ENCODE measurements at regions not wholly inside any gene's neighbourhood (a gene's known extent, or its start where the extent isn't known, plus 50 kb on each side); places are given as distances from the start of the nearest gene placed in this dataset.

DNA sequence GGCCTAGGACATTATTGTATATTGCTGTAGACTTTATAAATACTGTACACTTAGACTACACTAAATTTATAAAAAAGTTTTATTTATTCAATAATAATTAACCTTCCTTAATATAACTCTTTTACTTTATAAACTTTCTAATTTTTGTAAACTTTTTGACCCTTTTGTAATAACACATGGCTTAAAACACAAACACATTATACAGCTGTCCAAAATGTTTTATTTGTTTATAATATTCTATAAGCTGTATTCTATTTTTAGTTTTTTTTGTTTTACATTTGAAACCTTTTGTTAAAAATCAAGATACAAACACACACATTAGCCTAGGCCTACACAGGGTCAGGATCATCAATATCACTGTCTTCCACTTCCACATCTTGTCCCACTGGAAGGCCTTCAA, 190.0 kb downstream of the BMP4 start:
- Histone ChIP-seq H3K9me3 (no peaks in the 10 kb centered on the region), H3K4me1 (replicated peaks) (no peaks in the 10 kb centered on the region), H3K4me3 (no peak overlapping the region), H3K36me3 (no peaks in the 10 kb centered on the region), H3K27ac (no peak overlapping the region), H3K27me3 (replicated peaks; ENCODE audit: insufficient read depth) (no peaks in the 10 kb centered on the region)
- TF ChIP-seq, protein P1, sequence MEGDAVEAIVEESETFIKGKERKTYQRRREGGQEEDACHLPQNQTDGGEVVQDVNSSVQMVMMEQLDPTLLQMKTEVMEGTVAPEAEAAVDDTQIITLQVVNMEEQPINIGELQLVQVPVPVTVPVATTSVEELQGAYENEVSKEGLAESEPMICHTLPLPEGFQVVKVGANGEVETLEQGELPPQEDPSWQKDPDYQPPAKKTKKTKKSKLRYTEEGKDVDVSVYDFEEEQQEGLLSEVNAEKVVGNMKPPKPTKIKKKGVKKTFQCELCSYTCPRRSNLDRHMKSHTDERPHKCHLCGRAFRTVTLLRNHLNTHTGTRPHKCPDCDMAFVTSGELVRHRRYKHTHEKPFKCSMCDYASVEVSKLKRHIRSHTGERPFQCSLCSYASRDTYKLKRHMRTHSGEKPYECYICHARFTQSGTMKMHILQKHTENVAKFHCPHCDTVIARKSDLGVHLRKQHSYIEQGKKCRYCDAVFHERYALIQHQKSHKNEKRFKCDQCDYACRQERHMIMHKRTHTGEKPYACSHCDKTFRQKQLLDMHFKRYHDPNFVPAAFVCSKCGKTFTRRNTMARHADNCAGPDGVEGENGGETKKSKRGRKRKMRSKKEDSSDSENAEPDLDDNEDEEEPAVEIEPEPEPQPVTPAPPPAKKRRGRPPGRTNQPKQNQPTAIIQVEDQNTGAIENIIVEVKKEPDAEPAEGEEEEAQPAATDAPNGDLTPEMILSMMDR (IDR thresholded peaks at IDR 0.05): no peak
- no peak for TF ChIP-seq POLR2A (IDR thresholded peaks at IDR 0.05)
- TF ChIP-seq POLR2AphosphoS5 (IDR thresholded peaks at IDR 0.05): no peak
- intact Hi-C loops (cut with DNase I): no loop called here
- no peak for DNase-seq (ENCODE audit: low spot score)

DNA sequence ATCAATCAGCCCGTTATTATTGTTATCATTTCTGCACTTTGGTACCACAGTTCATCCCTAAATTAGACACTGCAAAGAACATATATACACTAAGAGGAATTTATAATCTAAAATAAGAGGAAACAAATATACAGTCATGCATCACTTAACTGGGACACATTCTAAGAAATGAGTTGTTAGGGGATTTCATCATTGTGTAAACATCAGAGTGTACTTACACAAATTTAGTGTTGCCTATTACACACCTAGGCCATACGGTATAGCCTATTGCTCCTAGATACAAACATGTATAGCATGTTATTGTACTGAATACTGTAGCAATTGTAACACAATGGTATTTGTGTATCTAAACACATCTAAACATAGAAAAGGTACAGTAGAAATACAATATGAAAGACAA, 190.5 kb downstream of the BMP4 start:
- Histone ChIP-seq H3K9me3 (no peaks in the 10 kb centered on the region), H3K4me1 (replicated peaks) (no peaks in the 10 kb centered on the region), H3K36me3 (no peaks in the 10 kb centered on the region), H3K4me3 (no peak overlapping the region), H3K27ac (no peak overlapping the region), H3K27me3 (replicated peaks; ENCODE audit: insufficient read depth) (no peaks in the 10 kb centered on the region)
- TF ChIP-seq, protein P1 (IDR thresholded peaks at IDR 0.05): no peak
- TF ChIP-seq POLR2AphosphoS5 (IDR thresholded peaks at IDR 0.05): no peak
- no peak for TF ChIP-seq POLR2A (IDR thresholded peaks at IDR 0.05)
- 94% methylated on average over 2 of the region's 2 CpGs for WGBS
- intact Hi-C loops (cut with DNase I): no loop called here
- no peak for DNase-seq (ENCODE audit: low spot score)

DNA sequence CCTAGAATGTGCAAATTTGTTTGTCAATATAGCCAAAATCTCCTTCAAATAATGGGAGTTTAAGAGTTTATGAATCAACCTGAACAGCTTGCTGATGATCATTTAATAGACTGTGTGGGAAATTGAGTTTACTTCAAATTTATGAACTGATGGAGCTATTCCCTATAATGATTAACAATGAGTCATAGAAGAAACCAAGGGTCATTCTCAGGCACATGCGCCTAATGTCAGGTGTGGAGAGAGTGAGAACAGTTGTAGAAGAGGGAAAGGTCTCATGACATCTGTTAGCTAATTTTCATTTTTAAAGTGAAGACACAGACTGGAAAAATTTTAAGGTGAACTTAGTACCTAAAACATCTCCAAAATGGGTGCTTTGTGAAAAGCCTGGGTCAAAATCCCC, 191.8 kb downstream of the BMP4 start:
- no peak for DNase-seq (ENCODE audit: low spot score)
- 97% methylated on average over 1 of the region's 1 CpG for WGBS
- intact Hi-C loops (cut with DNase I): no loop called here

DNA sequence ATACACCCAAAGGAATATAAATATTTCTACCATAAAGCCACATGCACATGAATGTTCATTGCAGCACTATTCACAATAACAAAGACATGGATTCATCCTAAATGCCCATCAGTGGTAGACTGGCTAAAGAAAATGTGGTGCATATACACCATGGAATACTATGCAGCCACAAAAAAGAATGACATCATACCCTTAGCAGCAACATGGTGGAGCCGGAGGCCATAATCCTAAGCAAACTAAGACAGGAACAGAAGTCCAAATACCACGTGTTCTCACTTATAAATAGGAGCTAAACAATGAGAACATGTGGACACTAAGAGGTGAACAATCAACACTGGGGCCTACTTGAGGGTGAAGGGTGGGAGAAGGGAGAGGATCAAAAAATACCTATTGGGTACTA, 198.5 kb downstream of the BMP4 start:
- H3K27me3 ChIP-seq (replicated peaks; ENCODE audit: insufficient read depth): no peaks in the 10 kb centered on the region
- H3K9me3 ChIP-seq: no peaks in the 10 kb centered on the region
- no peak overlapping the region for H3K27ac ChIP-seq
- H3K4me1 ChIP-seq (replicated peaks): no peaks in the 10 kb centered on the region
- H3K36me3 ChIP-seq: no peaks in the 10 kb centered on the region
- 88% methylated on average over 2 of the region's 2 CpGs for WGBS
- TF ChIP-seq POLR2A (IDR thresholded peaks at IDR 0.05): no peak
- TF ChIP-seq, protein P1 (IDR thresholded peaks at IDR 0.05): no peak
- TF ChIP-seq POLR2AphosphoS5 (IDR thresholded peaks at IDR 0.05): no peak
- DNase-seq (ENCODE audit: low spot score): no peak
- no peak overlapping the region for H3K4me3 ChIP-seq
- intact Hi-C loops (cut with DNase I): no loop called here

More for the DNA sequence above, 191.8 kb downstream of the BMP4 start:
- no peaks in the 10 kb centered on the region for H3K36me3 ChIP-seq
- no peaks in the 10 kb centered on the region for H3K27me3 ChIP-seq (replicated peaks; ENCODE audit: insufficient read depth)
- no peaks in the 10 kb centered on the region for H3K4me1 ChIP-seq (replicated peaks)
- no peak overlapping the region for H3K27ac ChIP-seq
- H3K9me3 ChIP-seq: no peaks in the 10 kb centered on the region
- H3K4me3 ChIP-seq: no peak overlapping the region
- TF ChIP-seq, protein P1 (IDR thresholded peaks at IDR 0.05): no peak
- TF ChIP-seq POLR2AphosphoS5 (IDR thresholded peaks at IDR 0.05) (no peak), POLR2A (IDR thresholded peaks at IDR 0.05) (no peak)

DNA sequence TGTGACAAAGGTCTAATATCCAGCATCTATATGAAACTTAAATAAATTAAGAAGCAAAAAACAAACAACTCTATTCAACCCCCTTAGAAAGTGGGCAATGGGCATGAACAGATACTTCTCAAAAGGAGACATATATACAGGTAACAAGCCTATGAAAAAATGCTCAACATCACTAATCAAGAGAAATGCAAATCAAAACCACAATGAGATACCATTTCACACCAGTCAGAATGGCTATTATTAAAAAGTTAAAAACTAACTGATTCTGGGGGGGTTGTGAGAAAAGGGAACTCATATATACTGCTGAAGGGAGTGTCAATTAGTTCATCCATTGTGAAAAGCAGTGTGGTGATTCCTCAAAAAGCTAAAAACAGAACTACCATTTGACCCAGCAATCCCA, 198.9 kb downstream of the BMP4 start:
- intact Hi-C loops (cut with DNase I): no loop called here
- Histone ChIP-seq H3K4me1 (replicated peaks) (no peaks in the 10 kb centered on the region), H3K9me3 (no peaks in the 10 kb centered on the region), H3K4me3 (no peak overlapping the region), H3K27me3 (replicated peaks; ENCODE audit: insufficient read depth) (no peaks in the 10 kb centered on the region), H3K36me3 (no peaks in the 10 kb centered on the region), H3K27ac (no peak overlapping the region)
- no peak for DNase-seq (ENCODE audit: low spot score)
- TF ChIP-seq, protein P1 (IDR thresholded peaks at IDR 0.05): no peak
- TF ChIP-seq POLR2AphosphoS5 (IDR thresholded peaks at IDR 0.05) (no peak), POLR2A (IDR thresholded peaks at IDR 0.05) (no peak)
